Activated CD4-positive, alpha-beta T cell treated with anti-CD3 and anti-CD28 coated beads, Interleukin-2, amount 10 ng/mL, durations not matched to agents 7 days and 5 days (primary cell): ENCODE measurements at regions not wholly inside any gene's neighbourhood (a gene's known extent, or its start where the extent isn't known, plus 50 kb on each side); places are given as distances from the start of the nearest gene placed in this dataset.

Experiments used
- CTCF ChIA-PET: fragments of 350-600 bp; sonication (Branson Sonifier 250); formaldehyde crosslinking; loops from one replicate; lab custom pipeline; 2021; ENCODE audit warnings: antibody characterized with exemption; lab: Charles Lee
- POLR2A ChIA-PET: fragments of 350-600 bp; sonication (Branson Sonifier 250); formaldehyde crosslinking; loops from one replicate; lab custom pipeline; 2021; ENCODE audit warnings: antibody characterized with exemption; lab: Charles Lee
- DNase-seq: peaks from one replicate; pipeline ENCODE4 v3.0.0-alpha.2; 2020
- H3K27ac Mint-ChIP-seq: one replicate; pipeline ENCODE4 v1.8.0; 2021; ENCODE audit warnings: mild to moderate bottlenecking, moderate library complexity, mixed read lengths
- H3K27me3 Mint-ChIP-seq: one replicate; pipeline ENCODE4 v1.8.0; 2021; ENCODE audit warnings: mixed read lengths
- H3K36me3 Mint-ChIP-seq: one replicate; pipeline ENCODE4 v1.8.0; 2021; ENCODE audit warnings: low read depth, mixed read lengths
- H3K4me1 Mint-ChIP-seq: one replicate; pipeline ENCODE4 v1.8.0; 2021; ENCODE audit warnings: mixed read lengths
- H3K4me3 Mint-ChIP-seq: one replicate; pipeline ENCODE4 v1.8.0; 2021; ENCODE audit warnings: mild to moderate bottlenecking, moderate library complexity, mixed read lengths
- H3K9me3 Mint-ChIP-seq: one replicate; pipeline ENCODE4 v1.8.0; 2021; ENCODE audit warnings: mixed read lengths

- H3K27ac Mint-ChIP-seq, result no peak overlapping the region
- no peaks in the 10 kb centered on the region for H3K36me3 Mint-ChIP-seq
- H3K4me3 Mint-ChIP-seq, result no peak overlapping the region
- POLR2A ChIA-PET, result no interaction called here
- no peaks in the 10 kb centered on the region for H3K4me1 Mint-ChIP-seq
- CTCF ChIA-PET, result no interaction called here
- DNase-seq, result no peak
- no peaks in the 10 kb centered on the region for H3K9me3 Mint-ChIP-seq
- no peaks in the 10 kb centered on the region for H3K27me3 Mint-ChIP-seq
Observed at GRCh38 chr3:124557-125179, 71.9 kb upstream of the CHL1 start.

DNA sequence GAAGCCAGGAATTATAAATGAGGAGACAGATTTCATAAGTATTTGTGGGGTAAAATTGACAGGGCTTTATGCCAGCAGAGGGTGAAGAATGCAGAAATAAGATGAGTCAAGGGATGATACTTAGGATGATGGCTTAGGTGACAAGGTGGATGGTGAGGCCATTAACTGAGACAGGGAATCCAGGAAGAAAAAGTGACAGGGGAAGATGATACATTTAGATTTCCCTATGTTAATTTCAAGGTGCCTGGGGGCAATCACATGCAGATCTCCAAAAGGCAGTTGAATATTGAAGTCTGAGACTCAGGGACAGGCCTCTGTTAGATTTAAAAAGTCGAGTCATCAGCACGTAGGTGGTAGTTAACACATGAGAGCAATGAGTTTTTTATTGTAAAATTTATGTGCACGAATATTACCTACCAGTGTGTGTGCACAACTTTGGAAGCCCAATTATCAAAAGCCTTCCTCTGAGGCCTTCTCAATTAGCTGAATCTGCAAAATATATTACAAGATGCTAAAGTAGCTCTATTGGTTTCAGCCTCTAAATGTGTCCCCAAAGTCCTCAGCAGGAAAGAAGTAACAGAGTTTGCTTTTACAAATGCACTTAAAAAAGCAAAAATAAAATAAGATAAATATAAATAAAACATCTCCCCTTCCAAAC is 67.9 kb upstream of the CHL1 start:
- Mint-ChIP-seq H3K9me3 (no peaks in the 10 kb centered on the region), H3K27ac (no peak overlapping the region), H3K27me3 (no peaks in the 10 kb centered on the region), H3K4me1 (no peaks in the 10 kb centered on the region), H3K4me3 (no peak overlapping the region), H3K36me3 (no peaks in the 10 kb centered on the region)
- DNase-seq, result no peak
- POLR2A ChIA-PET, result no interaction called here
- CTCF ChIA-PET, result no interaction called here

- H3K9me3 Mint-ChIP-seq, result no peaks in the 10 kb centered on the region
- no peak overlapping the region for H3K27ac Mint-ChIP-seq
- H3K4me3 Mint-ChIP-seq, result no peak overlapping the region
- POLR2A ChIA-PET, result no interaction called here
- H3K36me3 Mint-ChIP-seq, result no peaks in the 10 kb centered on the region
- H3K27me3 Mint-ChIP-seq, result no peaks in the 10 kb centered on the region
- CTCF ChIA-PET, result no interaction called here
- no peaks in the 10 kb centered on the region for H3K4me1 Mint-ChIP-seq
- DNase-seq, result no peak
Observed at GRCh38 chr3:131151-131888, 65.2 kb upstream of the CHL1 start.

GRCh38 chr3:132378-132777 is 64.2 kb upstream of the CHL1 start:
- Mint-ChIP-seq H3K9me3 (no peaks in the 10 kb centered on the region), H3K4me3 (no peak overlapping the region), H3K36me3 (no peaks in the 10 kb centered on the region), H3K27me3 (no peaks in the 10 kb centered on the region), H3K27ac (no peak overlapping the region), H3K4me1 (no peaks in the 10 kb centered on the region)
- ChIA-PET POLR2A (no interaction called here), CTCF (no interaction called here)
- no peak for DNase-seq

DNA sequence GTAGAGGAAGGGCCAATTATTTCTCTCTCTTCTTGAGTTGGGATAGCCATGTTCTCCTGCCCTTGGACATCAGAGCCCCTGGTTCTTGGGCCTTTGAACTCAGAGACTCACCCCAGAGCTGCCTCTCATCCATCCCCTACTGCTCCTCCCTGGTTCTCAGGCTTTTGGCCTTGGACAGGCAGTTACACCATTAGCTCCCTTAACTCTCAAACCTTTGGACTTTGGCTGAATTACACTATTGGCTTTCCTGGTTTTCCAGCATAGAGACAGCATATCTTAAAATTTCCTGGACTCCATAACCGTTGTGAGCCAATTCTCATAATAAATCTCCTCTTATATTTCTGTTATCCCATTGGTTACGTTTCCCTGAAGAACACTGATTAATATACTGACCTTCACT is 63.7 kb upstream of the CHL1 start:
- no peaks in the 10 kb centered on the region for H3K9me3 Mint-ChIP-seq
- ChIA-PET CTCF (no interaction called here), POLR2A (no interaction called here)
- H3K4me3 Mint-ChIP-seq, result no peak overlapping the region
- H3K27ac Mint-ChIP-seq, result no peak overlapping the region
- no peaks in the 10 kb centered on the region for H3K27me3 Mint-ChIP-seq
- no peaks in the 10 kb centered on the region for H3K4me1 Mint-ChIP-seq
- no peaks in the 10 kb centered on the region for H3K36me3 Mint-ChIP-seq
- no peak for DNase-seq

DNA sequence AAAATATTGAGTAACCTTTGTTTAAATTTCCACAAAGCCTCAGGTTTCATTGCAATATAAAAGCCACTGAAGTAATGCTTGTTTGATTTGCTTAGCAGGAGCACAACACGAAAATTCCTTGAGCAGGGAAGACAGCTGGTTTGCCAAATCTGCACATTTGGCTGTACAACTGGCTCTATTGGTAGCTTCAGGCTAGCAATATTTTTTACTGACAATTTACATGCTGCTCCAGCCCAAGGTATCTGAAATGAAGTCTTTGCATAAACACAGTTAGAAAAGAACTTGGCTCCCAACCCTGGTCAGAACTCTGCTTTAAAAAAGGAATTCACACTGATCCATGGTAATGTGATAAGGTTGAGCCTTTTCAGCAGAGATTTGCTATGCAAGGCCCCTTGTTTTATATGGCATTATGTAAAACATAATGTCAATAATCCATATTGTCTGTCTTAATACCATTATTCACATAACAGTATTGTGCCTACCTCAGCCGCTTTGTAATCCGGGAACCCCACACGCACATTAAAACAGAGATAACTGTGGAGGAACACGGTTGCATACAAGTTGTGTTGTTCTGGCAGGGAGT is 55.7 kb upstream of the CHL1 start:
- no peak overlapping the region for H3K27ac Mint-ChIP-seq
- CTCF ChIA-PET, result no interaction called here
- H3K4me1 Mint-ChIP-seq, result no peaks in the 10 kb centered on the region
- no peak overlapping the region for H3K4me3 Mint-ChIP-seq
- no peaks in the 10 kb centered on the region for H3K36me3 Mint-ChIP-seq
- H3K9me3 Mint-ChIP-seq, result no peaks in the 10 kb centered on the region
- POLR2A ChIA-PET, result no interaction called here
- no peak for DNase-seq
- no peaks in the 10 kb centered on the region for H3K27me3 Mint-ChIP-seq
